Erythroblast (primary cell): ENCODE measurements at regions not wholly inside any gene's neighbourhood (a gene's known extent, or its start where the extent isn't known, plus 50 kb on each side); places are given as distances from the start of the nearest gene placed in this dataset.

Source experiments
- GATA1 ChIP-seq: IDR thresholded peaks from 2 replicates; pipeline ENCODE4 v1.6.1; 2011; ENCODE audit warnings: low read depth, mild to moderate bottlenecking, control low read depth, low read length, moderate library complexity
- POLR2A ChIP-seq: IDR thresholded peaks from 2 replicates; pipeline ENCODE4 v1.6.1; 2011; ENCODE audit warnings: mild to moderate bottlenecking, low read length

DNA sequence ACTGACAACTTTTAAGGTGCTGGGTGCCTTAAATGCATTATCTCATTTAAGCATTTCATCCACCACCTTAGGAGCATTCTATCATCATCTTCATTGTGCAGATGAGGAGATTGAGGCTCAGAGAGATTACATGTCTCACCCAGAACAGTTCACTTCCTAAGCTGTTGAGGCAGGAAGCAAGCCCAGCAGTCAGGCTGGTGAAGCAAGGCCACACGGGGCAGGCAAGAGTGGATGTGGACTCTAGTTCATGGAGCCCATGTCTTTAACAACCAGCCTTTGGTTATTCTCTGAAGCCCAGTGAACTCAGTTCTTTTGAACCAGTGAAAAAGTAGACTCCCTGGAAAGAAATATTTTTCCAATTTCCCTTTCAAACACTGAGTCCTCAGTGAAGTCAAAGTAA is 294.8 kb upstream of the MGAT5 start:
- no peak for TF ChIP-seq POLR2A
- no peak for TF ChIP-seq GATA1
